NCI-H226 (cell line): ENCODE measurements at regions not wholly inside any gene's neighbourhood (a gene's known extent, or its start where the extent isn't known, plus 50 kb on each side); places are given as distances from the start of the nearest gene placed in this dataset.

Experiments used
- DNase-seq: peaks from one replicate; pipeline ENCODE4 v3.0.0-alpha.2; 2015

DNA sequence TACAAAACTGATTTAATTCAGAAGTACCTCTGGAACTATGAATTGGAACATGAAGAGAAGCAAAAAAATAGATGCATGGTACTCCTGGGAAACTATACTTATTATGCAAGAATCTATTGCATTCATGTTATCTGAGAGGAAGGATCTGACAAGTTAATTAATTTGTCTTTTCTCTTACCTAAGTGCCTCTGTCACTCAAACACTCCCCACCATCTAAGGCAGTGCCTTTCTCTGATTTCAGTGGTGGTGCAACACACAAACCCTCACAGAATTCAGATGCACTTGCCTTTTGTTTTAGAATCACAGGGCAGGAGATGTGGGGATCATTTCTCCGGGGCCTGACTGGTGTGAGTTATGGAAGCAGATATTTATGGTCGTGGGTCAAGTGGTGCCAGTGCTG lies 52.5 kb upstream of the C9orf72 start:
- peak; percentile 19 for DNase-seq

DNA sequence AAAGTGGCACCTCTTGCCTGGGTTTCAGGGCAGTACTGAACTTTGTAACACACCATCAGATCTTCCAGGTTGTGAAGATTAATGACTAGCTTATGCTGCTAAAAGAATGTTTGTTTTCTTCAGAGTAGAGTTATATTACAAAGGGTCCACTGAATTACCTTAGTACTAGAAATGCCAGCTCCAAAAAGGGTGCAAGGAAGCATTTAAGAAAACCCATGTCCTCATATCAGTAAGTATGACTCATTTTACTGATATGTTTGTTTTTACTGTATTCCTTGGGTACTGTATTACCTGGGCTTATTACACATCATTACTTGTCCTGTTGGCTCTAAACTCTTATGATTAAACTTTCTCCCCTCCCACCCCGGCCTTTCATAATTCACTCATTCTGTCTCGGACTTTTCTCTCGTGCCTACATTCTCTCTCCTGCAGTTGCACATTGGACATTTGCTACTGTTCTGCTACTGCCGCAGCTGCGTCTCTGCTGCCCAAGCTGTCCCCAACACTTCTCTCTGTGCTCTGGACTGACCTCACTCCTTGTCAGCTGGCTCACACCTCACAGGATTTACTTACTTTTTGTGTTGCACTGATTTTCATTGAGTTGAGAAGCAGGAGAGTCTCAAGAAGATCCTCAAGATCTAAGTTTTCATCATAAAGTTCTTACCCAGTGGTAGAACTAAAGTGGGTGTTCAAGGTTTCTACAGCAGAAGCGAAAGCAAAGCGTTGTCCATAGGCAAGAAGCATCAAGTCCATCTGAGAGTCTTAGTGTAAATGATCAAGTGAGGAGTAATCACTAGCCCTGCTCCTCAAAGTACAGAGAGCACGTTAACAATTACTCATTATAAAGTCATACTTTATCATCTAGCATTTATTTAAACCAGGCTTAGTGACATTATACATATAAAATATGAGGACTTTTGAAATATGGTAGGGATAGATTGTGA lies 53.2 kb upstream of the C9orf72 start:
- peak; percentile 39 for DNase-seq

DNA sequence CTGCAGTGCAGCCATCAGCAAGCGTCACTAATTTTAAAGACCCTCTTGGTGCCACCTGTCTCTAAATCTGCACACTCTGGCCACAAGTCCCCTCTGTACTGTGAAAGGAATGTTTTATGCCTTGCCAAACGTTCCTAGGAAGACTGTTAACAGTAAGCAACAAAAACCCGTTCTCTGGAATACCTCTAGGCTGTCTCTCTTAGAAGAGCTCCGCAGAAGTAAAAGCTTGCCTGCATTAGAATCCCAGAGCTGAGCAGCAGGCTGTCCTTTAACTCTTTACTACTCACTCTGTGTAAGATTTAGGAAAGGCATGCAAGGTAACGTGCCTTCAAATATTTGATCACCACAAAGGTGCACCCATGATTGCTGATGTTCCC lies 53.9 kb upstream of the C9orf72 start:
- DNase-seq, result no peak

DNA sequence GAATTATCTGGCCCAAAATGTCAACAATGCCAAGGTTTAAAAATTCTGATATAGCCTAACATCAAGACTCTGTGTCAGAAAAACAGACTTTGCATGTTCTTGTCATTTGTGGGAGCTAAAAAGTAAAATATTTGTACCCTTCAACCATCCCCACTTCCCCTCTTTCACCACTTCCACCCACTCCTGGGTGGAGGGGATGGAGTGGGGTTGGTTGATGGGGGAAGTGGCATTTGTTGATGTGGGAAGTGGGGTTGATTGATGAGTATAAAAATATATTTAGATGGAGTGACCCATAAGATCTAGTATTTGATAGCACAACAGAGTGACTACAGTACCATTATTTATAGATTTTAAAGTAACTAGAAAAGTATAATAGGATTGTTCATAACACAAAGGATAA lies 55.0 kb upstream of the C9orf72 start:
- no peak for DNase-seq

DNA sequence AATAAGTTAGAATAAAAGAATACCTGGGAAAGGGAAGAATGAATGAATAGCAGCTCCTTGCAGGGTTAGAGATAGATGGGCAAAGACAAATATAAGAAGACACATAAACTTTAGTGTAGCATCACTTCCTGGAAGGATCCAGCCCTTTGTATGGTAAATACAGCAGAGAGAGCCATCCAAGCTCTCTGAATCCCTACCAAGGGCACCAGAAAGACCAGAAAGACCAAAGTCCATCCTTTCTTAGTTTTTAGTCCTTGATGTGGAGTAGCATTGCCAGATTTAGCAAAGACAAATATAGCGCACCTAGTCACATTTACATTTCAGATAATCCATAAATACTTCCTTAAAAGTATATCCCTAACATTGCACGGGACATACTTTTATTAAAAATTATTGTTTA lies 56.1 kb upstream of the C9orf72 start:
- no peak for DNase-seq

DNA sequence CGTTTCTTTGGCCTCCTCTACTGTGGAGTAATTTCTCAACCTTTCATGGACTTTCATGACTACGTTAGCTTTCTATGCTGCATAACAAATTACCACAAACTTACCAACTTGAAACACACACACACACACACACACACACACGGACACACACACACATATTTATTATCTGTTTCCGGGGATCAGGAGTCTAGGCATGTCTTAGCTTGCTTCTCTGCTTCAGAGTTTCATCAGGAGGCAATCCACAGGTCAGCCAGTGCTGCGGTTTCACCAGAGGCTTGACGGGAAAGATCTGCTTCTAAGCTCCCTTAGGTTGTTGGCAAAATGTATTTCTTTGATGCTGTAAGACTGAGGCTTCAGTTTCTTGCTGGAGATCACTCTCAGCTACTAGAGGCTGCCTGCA lies 59.0 kb upstream of the C9orf72 start:
- DNase-seq, result no peak

DNA sequence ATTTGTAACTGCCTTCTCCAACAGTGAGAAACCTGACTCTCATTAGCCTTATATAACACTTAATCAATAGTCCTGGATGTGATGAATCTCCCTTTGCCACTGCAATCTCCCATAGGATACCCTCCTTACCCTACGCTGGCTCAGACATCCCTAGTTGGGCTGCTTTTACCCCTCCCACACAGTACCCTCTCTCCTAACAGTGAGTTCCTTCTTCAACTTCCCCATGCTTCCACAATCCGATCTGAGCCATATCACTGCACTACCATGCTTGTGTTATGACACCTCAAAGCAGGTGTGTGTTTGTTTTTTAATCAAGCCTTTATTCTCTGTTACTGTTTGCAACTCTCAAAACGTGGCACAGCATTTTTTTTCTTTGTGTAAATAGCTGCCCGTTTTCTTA lies 60.5 kb upstream of the C9orf72 start:
- DNase-seq, result no peak

DNA sequence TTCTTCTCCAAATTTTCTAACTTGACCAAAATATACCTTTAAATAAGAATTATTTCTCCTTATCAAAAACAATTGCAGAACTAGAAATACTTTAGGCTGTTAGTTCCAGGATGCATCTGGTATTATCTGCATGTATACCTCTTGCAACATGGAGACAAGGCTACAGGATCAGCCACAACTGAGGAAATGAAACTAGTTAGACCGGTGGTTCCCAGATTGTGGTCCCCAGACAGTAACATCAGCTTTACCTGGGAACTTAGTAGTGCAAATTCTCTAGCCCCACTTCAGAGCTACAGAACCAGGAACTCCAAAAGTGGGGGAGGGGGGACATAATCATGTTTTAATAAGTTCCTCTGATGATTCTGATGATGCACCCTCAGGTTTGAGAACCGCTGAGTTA lies 61.6 kb upstream of the C9orf72 start:
- DNase-seq, result no peak

DNA sequence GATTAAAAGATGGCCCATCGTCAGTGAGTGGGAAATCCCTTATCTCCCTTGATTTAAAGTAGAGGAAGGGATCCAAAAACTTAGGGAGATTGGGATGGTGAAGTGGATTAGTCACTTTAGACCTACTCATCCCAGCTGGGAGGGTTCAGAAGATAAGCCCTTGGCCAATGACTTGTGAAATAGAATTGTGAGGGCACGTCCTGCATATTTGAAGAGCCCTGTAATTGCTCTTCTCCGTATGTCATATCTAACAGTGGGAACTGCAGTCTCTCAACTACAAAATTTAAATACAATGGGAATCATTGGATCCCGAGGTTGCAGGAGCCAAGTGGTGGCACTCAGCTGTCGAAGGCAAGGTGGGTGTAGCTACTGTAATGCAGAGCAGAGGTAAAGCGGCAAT lies 65.4 kb upstream of the C9orf72 start:
- peak; percentile 77 for DNase-seq

DNA sequence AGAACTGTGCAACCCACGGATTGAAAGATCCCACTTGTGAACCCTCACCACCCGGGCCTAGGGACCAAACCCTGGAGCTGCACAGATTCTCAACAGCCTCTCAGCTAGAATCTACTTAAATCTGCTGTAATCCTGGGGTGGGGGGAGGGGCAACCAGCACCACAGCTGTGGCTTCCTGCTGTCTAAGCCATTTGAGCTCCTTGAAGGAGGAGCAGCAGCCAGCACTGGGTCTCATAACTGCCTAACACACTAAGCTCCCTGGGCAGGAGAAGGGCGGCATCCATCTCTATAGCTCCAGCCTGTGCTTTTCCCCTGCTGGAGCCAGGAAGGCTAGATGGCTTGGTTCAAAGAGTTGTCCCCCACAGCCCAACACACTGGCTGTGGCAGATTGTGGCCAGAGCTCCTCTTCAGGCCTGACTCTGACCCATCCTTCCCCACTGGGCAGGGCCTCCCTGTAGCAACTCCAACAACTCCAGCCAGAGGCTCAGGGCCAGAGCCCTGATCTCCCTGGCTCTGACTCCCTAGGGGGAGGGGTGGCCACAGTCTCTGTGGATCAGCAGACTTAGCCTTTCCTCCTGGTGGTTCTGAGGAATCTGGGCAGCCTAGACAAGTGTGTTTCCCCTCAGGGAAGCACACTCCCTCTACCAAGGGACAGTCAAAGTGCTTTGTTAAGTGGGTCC lies 72.0 kb upstream of the C9orf72 start:
- DNase-seq, result no peak

DNA sequence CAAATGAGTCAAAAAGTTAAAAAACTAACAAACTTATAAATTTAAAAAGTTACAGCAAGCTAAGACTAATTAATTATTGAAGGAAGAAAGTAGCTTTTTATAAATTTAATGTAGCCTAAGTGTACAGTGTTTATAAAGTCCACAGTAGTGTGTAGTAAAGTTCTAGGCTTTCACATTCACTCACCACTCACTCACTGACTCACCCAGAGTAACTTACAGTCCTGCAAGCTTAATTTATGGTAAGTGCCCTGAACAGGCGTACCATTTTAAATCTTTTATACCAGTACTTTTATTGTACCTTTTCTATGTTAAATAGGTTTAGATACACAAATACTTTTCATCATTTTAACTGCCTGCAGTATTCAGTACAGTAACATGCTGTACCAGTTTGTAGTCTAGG lies 80.0 kb upstream of the C9orf72 start:
- no peak for DNase-seq

DNA sequence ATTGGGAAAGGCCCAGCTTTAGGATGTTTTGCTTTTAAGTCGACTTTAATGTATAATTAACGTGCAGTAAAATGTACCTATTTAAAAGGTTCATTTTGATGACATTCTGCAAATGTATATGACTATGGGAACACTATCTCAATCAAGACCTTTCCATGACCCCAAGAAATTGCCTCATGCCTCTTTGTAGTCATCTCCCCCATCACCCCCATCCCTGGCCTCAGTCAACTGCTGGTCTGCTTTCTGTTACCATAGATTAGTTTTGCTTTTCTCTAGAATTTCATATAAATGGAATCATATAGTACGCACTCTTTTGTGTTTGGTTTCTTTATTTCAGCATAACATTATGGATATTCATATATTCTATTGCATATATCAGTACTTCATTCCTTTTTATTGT lies 80.7 kb upstream of the C9orf72 start:
- no peak for DNase-seq

DNA sequence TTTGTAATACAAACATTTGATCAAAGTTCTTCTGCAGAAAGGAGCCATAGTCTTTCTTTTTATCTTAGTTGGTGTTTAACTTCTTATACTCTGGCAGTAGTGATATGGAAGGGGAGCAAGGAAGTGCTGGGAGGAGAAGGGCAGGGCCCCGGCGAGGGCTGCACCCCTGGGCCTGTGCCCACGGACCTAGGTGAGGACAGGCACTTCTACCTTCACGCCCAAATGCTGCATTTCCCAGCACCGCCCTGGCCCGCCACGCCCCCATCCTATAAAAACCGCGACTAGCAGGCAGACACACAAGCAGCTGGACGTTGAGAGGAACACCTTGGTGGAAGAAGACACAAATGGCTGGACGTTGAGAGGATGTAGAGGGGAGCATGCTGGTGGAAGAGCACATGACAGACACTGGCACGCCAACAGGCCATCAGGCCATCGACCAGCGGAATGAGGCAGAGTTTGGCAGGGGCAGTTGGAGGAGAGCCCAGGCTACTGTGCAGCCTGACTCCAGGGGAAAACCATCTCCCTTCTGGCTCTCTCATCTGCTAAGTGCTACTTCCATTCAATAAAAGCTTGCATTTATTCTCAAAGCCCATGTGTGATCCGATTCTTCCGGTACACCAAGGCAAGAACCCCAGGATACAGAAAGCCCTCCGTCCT lies 81.5 kb upstream of the C9orf72 start:
- no peak for DNase-seq

DNA sequence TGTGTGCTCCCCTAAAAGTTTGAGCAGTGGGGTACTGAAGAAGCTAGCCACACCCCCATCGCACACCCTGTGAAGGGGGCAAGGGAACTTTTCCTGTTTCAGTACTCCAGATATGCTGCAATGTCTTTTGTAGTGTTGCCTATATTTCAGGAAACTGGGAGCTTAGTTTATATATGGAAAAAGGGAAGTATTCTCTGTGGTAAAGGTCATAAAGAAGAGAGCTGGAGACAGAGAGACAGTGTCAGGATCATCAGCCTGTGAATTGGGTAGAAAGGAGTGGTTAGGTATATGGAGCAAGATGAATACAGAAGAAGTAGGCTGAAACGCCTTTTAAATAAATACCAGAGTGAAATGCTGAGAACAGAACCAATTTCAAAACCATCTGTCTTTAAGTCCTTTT lies 82.2 kb upstream of the C9orf72 start:
- DNase-seq, result no peak

DNA sequence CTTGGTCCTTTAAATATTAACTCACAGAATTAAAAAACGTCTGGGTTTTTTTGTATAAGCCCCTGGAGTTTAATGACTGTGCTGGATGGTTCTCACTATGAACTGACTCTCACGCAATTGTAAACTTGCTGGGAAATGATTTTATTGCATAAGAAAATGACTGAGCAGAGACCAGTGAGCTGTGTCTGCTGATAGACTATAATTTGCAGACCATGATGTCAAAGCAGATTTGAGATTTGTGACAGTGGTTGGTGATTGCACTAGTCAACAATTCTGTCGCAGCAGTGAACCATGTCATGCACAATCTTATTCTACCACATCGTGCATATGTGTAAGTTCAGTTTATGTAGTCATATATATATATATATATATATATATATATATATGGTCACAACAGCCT lies 85.7 kb upstream of the C9orf72 start:
- no peak for DNase-seq

DNA sequence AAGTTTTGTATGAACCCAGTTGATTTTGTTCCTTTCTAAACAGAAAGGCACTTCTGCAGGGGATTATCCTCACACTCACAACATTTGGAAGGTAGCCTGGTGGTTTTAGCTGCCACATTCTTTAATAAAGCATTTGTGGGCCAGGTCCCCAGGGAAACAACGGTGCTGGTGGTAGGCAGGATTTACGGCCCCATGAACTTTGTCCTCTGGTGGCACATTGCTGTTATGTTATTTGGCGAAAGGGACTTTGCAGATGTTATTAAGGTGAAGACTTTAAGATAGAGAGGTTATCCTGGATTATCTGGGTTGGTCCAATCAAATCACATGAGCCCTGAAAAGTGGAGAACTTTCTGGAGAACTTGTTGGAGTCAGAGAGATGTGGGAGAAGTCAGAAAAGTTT lies 86.3 kb upstream of the C9orf72 start:
- DNase-seq, result no peak

DNA sequence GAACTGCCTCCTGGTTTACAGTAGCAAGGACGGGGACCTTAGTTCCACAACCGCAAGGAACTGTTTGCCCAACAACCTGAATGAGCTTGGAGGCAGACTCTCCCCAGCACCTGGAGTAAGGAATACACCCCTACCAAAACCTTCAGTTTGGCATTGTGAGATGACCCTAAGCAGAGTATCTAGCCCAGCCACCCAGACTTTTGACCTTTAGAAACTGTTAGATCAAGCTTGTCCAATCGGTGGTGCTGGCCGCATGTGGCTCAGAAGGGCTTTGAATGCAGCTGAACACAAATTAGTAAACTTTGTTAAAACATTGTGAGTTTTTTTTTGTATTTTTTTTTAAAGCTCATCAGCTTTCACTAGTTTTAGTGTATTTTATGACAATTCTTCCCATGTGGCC lies 86.9 kb upstream of the C9orf72 start:
- DNase-seq, result no peak

DNA sequence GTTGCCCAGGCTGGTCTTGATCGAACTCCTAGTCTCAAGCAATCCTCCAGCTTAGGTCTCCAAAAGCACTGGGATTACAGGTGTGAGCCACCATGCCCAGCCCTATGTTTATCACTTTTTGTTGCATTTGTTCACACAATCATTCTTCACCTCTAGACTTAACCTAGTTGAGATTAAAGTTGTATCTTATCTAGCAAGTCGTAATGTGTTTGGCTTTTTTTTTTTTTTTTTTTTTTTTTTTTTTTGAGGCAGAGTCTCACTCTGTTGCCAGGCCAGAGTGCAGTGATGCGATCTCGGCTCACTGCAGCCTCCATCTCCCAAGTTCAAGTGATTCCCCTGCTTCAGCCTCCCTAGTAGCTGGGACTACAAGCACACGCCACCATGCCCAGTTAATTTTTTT lies 90.2 kb upstream of the C9orf72 start:
- DNase-seq, result no peak

DNA sequence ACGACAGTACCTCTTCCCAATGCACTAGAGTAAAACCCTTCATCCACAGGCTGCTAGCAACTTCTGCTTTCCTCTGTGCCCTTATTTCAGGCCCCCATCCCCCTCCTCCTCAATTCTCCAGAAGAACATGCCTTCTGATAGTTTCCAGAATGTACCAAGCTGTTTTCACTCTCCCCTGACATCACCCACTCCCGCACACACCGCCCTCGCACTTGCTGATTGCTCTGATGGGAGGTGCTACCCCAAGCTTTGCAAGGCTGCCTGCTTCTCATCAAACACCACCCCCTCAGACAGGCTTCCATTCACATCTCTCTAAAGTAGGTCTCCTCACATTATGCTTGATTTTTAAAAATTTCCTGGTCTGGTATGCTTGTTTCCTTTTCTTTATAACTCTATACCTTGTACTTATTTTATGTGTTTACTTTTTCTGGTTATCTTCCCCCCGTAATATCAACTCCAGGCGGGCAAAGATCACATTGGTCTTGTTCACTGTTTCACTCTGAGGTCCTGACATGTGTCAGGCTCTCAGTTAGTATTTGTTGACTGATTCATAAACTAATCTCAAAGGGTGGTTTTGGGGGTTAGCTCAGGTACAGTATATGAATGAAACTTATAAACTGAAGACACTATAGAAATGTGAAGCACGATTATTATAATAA lies 91.0 kb upstream of the C9orf72 start:
- DNase-seq, result no peak

DNA sequence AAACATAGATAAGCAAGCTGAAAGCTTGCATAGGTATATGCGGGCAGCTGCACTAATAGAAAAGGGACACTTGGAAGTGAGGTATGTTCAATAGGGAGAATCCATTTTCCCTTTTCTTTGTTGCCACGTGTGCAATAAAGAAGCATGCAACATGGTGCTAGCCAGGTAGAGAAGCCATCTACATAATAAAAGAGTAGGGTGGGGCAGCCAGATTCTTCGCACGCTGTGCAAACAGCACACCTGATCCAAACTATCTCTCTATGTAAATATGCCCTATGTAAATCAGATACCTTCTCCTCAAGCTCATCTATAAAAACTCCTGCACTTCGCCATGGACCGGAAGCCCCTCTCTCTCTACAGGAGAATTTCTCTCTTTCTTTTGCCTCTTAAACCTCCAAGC lies 91.9 kb upstream of the C9orf72 start:
- no peak for DNase-seq

DNA sequence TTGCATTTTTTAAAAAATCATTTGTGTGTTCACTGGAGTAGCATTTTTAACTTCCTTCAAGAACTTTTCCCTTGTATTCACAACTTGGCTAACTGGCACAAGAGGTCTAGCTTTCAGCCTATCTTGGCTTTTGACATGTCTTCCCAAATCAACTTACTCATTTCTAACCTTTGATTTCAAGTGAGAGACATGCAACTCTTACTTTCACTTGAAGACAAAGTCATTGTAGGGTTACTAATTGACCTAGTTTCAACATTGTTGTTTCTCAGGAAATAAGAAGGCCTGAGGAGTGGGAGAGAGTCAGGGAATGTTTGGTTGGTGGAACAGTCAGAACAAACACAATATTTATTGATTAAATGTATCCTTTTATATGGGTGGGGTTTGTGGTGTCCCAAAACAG lies 95.0 kb upstream of the C9orf72 start:
- no peak for DNase-seq

DNA sequence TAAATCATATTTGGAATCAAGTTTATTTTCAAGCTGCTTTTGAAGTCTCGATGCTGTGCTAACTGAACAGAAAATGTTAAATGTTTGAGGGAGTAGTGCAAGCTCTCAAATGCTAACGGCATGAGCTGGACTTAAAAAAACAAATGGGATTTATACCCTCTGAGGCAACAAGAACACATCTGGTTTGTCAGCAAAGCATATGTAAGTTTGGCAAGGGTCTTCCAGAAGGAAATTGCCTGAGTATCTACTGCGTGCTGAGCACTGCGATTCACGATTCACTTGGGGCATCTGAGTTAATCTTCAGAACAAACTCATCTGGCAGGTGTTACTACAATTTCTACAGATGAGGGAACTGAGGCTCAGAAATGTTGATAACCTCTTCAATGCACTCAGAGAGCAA lies 98.4 kb upstream of the C9orf72 start:
- DNase-seq, result no peak

DNA sequence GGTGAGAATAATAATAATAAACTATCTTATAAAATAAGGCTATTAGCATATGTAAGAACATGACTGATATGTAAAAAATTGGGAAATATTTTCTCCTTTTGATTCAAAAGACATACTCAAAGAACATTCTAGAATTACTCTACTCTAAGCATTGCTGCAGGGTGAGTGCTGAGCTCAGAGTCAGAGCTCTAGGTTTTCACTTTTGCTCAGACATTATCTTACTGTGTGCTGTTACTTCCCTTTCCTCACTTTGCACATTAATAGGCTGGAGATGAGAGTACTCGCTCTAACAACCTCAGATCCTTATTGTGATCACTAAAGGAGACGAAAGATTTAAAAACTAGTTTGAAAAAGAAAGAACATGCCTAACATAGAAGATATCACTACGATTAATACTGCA lies 99.4 kb upstream of the C9orf72 start:
- DNase-seq, result no peak

DNA sequence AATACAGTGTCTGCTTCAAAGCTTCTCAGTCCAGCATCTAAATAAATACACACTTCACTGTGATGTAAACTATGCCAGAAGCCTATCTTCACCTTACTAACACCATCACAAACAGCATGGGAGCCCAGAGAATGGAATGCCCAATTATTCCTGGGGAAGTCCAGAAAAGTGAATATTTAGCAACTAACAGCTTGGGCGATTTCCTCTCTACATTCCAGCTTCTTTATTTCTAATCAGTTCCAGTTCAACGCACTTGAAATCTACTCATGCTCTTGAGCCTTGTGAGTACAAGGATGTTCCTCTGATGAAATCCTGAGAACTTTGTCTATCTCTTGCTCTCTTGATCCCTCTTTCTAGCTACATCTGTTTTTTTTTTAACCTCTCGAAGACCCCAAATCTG lies 100.4 kb upstream of the C9orf72 start:
- peak; percentile 64 for DNase-seq
